Sciatic nerve (tissue), 2 donors: ENCODE measurements at regions not wholly inside any gene's neighbourhood (a gene's known extent, or its start where the extent isn't known, plus 50 kb on each side); places are given as distances from the start of the nearest gene placed in this dataset.

Experiments
- ATAC-seq: fragments of 200-7000 bp; cut with Tn5 transposase; one replicate; pipeline ENCODE4 v1.9.1; 2020; ENCODE audit warnings: mild to moderate bottlenecking, moderate library complexity
- DNase-seq: peaks from one replicate; pipeline ENCODE4 v3.0.0-alpha.2; 2020; ENCODE audit warnings: low spot score
- intact Hi-C: fragments of 100-400 bp; cut with DNase I; formaldehyde crosslinking; loops from one replicate; pipeline ENCODE4 v1.14.2; 2022
- donor health status: DM: no; HTN: no; CAD: no.
- donor health status: DM: no; HTN: no; CAD: no.

GRCh38 chr3:181847276-181847675 lies 135.6 kb downstream of the SOX2 start:
- intact Hi-C loops = no loop called here
- ATAC-seq = no peak
- no peak for DNase-seq

GRCh38 chr3:181851063-181851462 lies 139.3 kb downstream of the SOX2 start:
- ATAC-seq = no peak
- intact Hi-C loops = no loop called here
- DNase-seq = no peak

- DNase-seq = no peak
- ATAC-seq = no peak
- intact Hi-C loops = no loop called here
Measured at GRCh38 chr3:181855825-181856224, 144.1 kb downstream of the SOX2 start.

GRCh38 chr3:181859518-181859917 lies 147.8 kb downstream of the SOX2 start:
- ATAC-seq (no peak), DNase-seq (no peak)
- intact Hi-C loops = no loop called here

GRCh38 chr3:181860235-181860634 lies 148.5 kb downstream of the SOX2 start:
- no peak for DNase-seq
- ATAC-seq = no peak
- intact Hi-C loops = no loop called here

DNA sequence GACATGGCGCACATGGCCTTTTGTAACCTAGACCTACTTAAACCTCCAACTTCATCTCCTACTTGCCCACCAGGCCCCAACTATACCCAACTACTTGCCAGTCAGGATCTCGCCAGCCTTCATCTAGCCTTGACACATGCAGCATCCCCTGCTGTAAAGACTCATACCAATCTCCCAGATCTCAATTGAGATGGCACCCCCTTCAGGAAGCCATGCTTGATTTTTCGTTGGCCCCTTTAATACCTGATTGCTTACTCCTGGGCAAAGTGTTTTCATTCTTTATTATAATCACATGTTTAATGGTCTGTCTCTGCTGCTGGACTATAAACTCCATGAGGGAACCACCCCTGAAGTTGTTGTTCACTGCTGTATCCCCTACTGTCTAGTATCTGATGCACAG lies 150.8 kb downstream of the SOX2 start:
- ATAC-seq (no peak), DNase-seq (no peak)
- intact Hi-C loops = no loop called here

- intact Hi-C loops = no loop called here
- ATAC-seq (no peak), DNase-seq (no peak)
Measured at GRCh38 chr3:181868576-181869082, 156.9 kb downstream of the SOX2 start.

GRCh38 chr3:181872887-181873286 lies 161.2 kb downstream of the SOX2 start:
- DNase-seq (no peak), ATAC-seq (no peak)
- intact Hi-C loops = no loop called here

DNA sequence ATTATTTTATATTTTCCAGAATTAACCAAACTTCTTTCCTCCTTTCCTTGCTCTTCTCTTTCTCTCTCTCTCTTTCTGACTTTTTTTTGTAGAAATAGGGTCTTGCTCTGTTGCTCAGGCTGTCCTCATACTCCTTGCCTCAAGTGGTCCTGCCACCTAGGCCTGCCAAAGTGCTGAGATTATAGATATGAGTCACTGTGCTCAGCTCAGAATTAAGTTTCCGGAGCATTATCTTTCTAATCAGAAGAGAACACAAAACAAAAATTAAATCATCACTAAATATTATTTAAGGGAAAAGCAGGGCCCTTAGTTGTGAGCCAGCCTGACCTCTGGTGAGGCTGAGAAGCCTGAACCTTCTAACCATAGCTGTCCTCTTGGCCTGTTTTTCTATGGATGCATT lies 168.2 kb downstream of the SOX2 start:
- intact Hi-C loops = no loop called here
- ATAC-seq (no peak), DNase-seq (no peak)

DNA sequence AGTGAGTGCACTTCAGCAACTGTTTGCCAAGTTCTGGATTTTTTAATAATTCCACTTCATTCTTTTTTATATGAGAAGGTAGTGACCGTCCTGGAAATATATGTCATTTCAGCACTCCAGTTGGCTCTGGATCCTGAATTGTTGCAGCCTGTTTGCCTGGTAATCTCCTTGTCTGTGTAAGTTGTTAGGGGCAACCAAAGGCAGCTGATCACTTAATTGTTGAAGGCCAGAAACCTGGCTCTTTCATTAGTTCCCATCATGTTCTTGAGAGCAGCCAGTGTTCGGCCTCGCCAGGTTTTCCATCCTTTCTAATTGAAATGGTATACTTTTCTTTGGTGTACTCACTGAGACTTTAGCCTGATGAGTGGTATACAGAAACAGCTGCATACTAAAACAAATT lies 168.6 kb downstream of the SOX2 start:
- intact Hi-C loops = no loop called here
- DNase-seq = no peak
- no peak for ATAC-seq

GRCh38 chr3:181881749-181882148 lies 170.0 kb downstream of the SOX2 start:
- intact Hi-C loops = no loop called here
- DNase-seq = no peak
- no peak for ATAC-seq

GRCh38 chr3:181885868-181886630 lies 174.3 kb downstream of the SOX2 start:
- intact Hi-C loops = no loop called here
- DNase-seq (no peak), ATAC-seq (no peak)

DNA sequence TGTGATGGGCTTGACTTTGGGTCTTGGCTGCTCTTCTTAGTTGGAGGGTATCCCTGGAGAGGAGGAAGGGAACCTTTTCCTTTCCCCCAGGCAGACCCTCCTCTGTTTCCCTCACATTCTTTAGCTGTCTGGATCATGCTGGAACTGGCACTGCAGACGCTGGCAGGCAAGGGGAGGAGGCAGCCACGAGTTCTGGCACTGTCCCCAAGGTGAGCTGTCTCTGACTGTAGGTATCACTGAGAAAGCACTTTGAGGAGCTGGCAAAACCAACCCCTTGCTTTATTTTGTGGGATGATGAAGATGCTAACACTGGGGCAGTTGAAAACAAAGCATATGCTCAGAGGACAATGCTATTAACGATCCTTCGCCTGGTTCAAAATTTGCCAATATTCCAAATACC lies 175.0 kb downstream of the SOX2 start:
- intact Hi-C loops = no loop called here
- DNase-seq (no peak), ATAC-seq (no peak)

GRCh38 chr3:181887685-181888084 lies 176.0 kb downstream of the SOX2 start:
- no peak for ATAC-seq
- intact Hi-C loops = no loop called here
- DNase-seq = no peak

GRCh38 chr3:181888234-181888633 lies 176.5 kb downstream of the SOX2 start:
- intact Hi-C loops = no loop called here
- ATAC-seq = no peak
- no peak for DNase-seq

GRCh38 chr3:181892848-181893247 lies 181.1 kb downstream of the SOX2 start:
- DNase-seq (no peak), ATAC-seq (no peak)
- intact Hi-C loops = no loop called here

GRCh38 chr3:181896605-181897004 lies 184.9 kb downstream of the SOX2 start:
- ATAC-seq (no peak), DNase-seq (no peak)
- intact Hi-C loops = no loop called here

DNA sequence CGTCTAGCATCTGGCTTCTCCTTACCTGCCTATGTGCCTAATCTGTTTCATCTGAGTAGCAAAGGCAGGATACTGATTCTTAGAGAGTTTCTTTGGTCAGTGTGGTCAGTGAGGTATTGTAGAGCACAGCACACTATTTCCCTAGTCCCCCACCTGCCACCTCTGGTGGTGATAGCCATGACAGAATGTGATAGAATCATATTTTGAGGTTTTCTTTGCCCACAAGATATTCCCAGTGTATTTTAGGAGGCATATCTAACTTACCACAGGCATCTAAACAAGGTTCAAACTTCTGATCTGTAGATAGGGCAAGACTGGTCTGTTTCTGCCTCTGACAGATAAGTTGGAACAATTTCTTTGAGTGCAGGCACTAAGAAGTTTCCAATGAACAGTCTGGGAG lies 188.0 kb downstream of the SOX2 start:
- intact Hi-C loops = no loop called here
- no peak for DNase-seq
- ATAC-seq = no peak

DNA sequence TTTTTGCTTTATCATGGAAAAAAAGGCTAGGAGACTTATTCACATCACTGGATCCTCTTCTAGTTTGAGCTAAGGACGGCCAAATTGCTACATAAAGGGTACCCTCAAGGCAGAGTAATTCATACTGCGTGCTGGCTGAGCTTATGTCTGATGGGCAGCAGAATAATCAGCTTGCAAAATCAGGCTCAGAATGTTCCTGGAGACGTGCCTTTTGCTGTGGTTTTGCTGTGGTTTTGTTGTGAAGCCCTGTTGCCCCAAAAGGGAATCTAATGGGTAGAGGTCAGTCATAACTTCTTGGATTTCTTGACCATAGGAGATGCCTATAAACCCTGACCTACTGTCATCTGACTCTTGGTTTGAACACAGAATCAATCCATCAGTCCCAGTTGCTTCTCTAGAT lies 189.9 kb downstream of the SOX2 start:
- intact Hi-C loops = no loop called here
- ATAC-seq = no peak

GRCh38 chr3:181906338-181906737 lies 194.6 kb downstream of the SOX2 start:
- ATAC-seq (no peak), DNase-seq (no peak)

More for the DNA sequence above, 189.9 kb downstream of the SOX2 start:
- DNase-seq = no peak

DNA sequence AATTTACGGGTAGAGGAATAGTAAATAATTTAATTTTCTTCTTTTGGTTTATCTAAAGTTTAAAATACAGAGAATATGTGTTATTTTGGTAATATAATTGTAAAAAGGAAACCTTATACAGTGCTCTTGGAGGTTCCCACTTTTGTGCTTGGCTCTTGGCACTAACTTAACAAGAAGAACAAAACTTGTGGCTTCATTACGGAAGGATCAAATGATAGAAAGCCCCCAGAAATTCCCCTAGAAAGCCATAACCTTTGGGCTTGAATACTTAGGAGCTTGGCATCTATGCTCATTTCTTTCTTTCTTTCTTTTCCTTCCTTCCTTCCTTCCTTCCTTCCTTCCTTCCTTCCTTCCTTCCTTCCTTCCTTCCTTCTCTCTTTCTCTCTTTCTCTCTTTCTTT lies 197.5 kb downstream of the SOX2 start:
- no peak for DNase-seq

More at GRCh38 chr3:181906338-181906737, 194.6 kb downstream of the SOX2 start:
- intact Hi-C loops = no loop called here

More for the DNA sequence above, 197.5 kb downstream of the SOX2 start:
- no peak for ATAC-seq
- intact Hi-C loops = no loop called here
